ENCODE measurements at regions not wholly inside any gene's neighbourhood (a gene's known extent, or its start where the extent isn't known, plus 50 kb on each side); places are given as distances from the start of the nearest gene placed in this dataset.

GRCh38 chr7:113793171-113793570 lies 125.6 kb downstream of the PPP1R3A start:
- TF ChIP-seq CTCF (IDR thresholded peaks at IDR 0.05) (no peak), POLR2A (IDR thresholded peaks at IDR 0.05) (no peak)
